ENCODE measurements at regions not wholly inside any gene's neighbourhood (a gene's known extent, or its start where the extent isn't known, plus 50 kb on each side); places are given as distances from the start of the nearest gene placed in this dataset.

DNA sequence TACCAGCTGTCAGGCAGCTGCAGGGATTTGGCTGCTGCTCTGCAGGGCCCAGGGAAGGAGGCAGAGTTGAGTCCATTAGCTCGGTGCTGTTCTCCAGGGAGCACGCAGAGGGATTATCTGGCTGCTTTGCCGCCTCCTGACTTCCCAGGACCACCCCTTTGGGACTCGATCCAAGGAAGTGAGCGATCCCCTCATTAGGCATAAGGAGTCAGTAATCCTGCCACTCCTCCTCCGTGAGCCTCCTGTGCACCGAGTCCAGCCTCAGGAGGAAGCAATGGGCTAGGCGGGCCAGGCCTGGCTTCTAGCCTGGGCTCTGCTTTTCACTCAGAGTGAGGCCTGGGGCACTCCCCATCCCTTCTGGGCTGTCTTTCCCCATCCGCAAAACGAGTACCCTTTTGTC, 417.9 kb downstream of the RPS24 start:
- Histone ChIP-seq H4K20me1 (ENCODE audit: insufficient read depth, low read length) (no peaks in the 10 kb centered on the region), H3F3A (ENCODE audit: insufficient read depth, low read length) (no peaks in the 10 kb centered on the region), H3K79me2 (ENCODE audit: insufficient read depth, low read length) (no peaks in the 10 kb centered on the region), H2AFZ (ENCODE audit: low read length) (no peak overlapping the region), H3K4me2 (ENCODE audit: low read length) (no peak overlapping the region), H3K9me3 (ENCODE audit: low read length) (no peaks in the 10 kb centered on the region), H3K4me3 (ENCODE audit: low read depth, low read length, poor library complexity, severe bottlenecking) (no peak overlapping the region), H3K27ac (ENCODE audit: low read depth, low read length, poor library complexity, severe bottlenecking) (no peak overlapping the region), H3K4me1 (ENCODE audit: insufficient read depth, low read length, severe bottlenecking) (no peaks in the 10 kb centered on the region), H3K36me3 (ENCODE audit: insufficient read depth, low read length) (no peaks in the 10 kb centered on the region), H3K9me2 (ENCODE audit: low read depth, low read length) (no peaks in the 10 kb centered on the region), H3K9ac (ENCODE audit: low read length) (no peak overlapping the region), H3K27me3 (ENCODE audit: insufficient read depth, low read length) (no peaks in the 10 kb centered on the region; the same call in 1 of the 2 replicates)
- TF ChIP-seq EZH2 (IDR thresholded peaks at IDR 0.05; ENCODE audit: borderline replicate concordance, low read length) = no peak
- no peak for TF ChIP-seq CTCF (IDR thresholded peaks at IDR 0.05; ENCODE audit: low read length)

- Histone ChIP-seq H3K4me2 (ENCODE audit: low read length) (no peak overlapping the region), H3K4me3 (ENCODE audit: low read depth, low read length, poor library complexity, severe bottlenecking) (no peak overlapping the region), H3K9me2 (ENCODE audit: low read depth, low read length) (no peaks in the 10 kb centered on the region), H4K20me1 (ENCODE audit: insufficient read depth, low read length) (no peaks in the 10 kb centered on the region), H3K9ac (ENCODE audit: low read length) (no peak overlapping the region), H3K27ac (ENCODE audit: low read depth, low read length, poor library complexity, severe bottlenecking) (no peak overlapping the region), H2AFZ (ENCODE audit: low read length) (no peak overlapping the region), H3K79me2 (ENCODE audit: insufficient read depth, low read length) (no peaks in the 10 kb centered on the region), H3F3A (ENCODE audit: insufficient read depth, low read length) (no peaks in the 10 kb centered on the region), H3K4me1 (ENCODE audit: insufficient read depth, low read length, severe bottlenecking) (no peaks in the 10 kb centered on the region), H3K9me3 (ENCODE audit: low read length) (no peaks in the 10 kb centered on the region), H3K36me3 (ENCODE audit: insufficient read depth, low read length) (no peaks in the 10 kb centered on the region), H3K27me3 (ENCODE audit: insufficient read depth, low read length) (no peaks in the 10 kb centered on the region; the same call in 1 of the 2 replicates)
- TF ChIP-seq CTCF (IDR thresholded peaks at IDR 0.05; ENCODE audit: low read length) (no peak), EZH2 (IDR thresholded peaks at IDR 0.05; ENCODE audit: borderline replicate concordance, low read length) (no peak)
Observed at GRCh38 chr10:78454123-78454645, 420.5 kb downstream of the RPS24 start.

DNA sequence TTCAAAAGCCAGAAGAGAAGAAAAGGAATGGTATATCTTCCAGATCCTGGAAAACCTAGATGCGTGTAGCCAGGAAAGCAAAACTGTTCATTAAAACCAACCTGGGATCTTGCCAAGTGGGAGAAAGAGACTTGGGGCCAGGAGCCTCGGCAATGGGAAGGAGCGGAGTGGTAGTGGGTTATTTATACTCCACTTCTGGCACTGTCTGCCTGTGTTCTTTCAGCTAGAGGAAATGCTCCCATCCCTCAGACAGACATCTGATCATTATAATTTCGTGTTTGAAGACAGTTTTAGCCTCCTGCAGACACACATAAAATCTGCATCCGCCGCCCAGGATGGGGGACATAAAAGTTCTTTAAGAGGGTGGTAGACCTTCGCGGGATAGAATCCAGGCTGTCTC, 421.6 kb downstream of the RPS24 start:
- Histone ChIP-seq H4K20me1 (ENCODE audit: insufficient read depth, low read length) (no peaks in the 10 kb centered on the region), H3K4me1 (ENCODE audit: insufficient read depth, low read length, severe bottlenecking) (no peaks in the 10 kb centered on the region), H3K4me2 (ENCODE audit: low read length) (no peak overlapping the region), H3K27ac (ENCODE audit: low read depth, low read length, poor library complexity, severe bottlenecking) (no peak overlapping the region), H3K9me2 (ENCODE audit: low read depth, low read length) (no peaks in the 10 kb centered on the region), H3K79me2 (ENCODE audit: insufficient read depth, low read length) (no peaks in the 10 kb centered on the region), H3F3A (ENCODE audit: insufficient read depth, low read length) (no peaks in the 10 kb centered on the region), H3K27me3 (ENCODE audit: insufficient read depth, low read length) (no peaks in the 10 kb centered on the region; the same call in 1 of the 2 replicates), H3K9ac (ENCODE audit: low read length) (no peak overlapping the region), H3K36me3 (ENCODE audit: insufficient read depth, low read length) (no peaks in the 10 kb centered on the region), H3K9me3 (ENCODE audit: low read length) (no peaks in the 10 kb centered on the region), H2AFZ (ENCODE audit: low read length) (no peak overlapping the region), H3K4me3 (ENCODE audit: low read depth, low read length, poor library complexity, severe bottlenecking) (no peak overlapping the region)
- TF ChIP-seq EZH2 (IDR thresholded peaks at IDR 0.05; ENCODE audit: borderline replicate concordance, low read length) (no peak), CTCF (IDR thresholded peaks at IDR 0.05; ENCODE audit: low read length) (no peak)
